T-helper 2 cell treated with Interferon-gamma antibody and Interleukin-4, amounts not matched to agents 100 ng/mL and 5 ng/mL, for 36 hours (primary cell): ENCODE measurements at regions not wholly inside any gene's neighbourhood (a gene's known extent, or its start where the extent isn't known, plus 50 kb on each side); places are given as distances from the start of the nearest gene placed in this dataset.

Experiments
- intact Hi-C: fragments of 100-400 bp; cut with micrococcal nuclease; formaldehyde crosslinking; loops from one replicate; pipeline ENCODE4 v1.15.1; 2023

- intact Hi-C loops, result no loop called here
These were observed 246.5 kb upstream of the PEX5L start for GRCh38 chr3:180283251-180283650.

GRCh38 chr3:180284331-180285110, 247.8 kb upstream of the PEX5L start:
- intact Hi-C loops, result no loop called here

GRCh38 chr3:180287703-180288102, 251.0 kb upstream of the PEX5L start:
- intact Hi-C loops, result no loop called here

- intact Hi-C loops, result no loop called here
These were observed 252.1 kb upstream of the PEX5L start for GRCh38 chr3:180288816-180289215.

GRCh38 chr3:180290300-180290699, 253.6 kb upstream of the PEX5L start:
- intact Hi-C loops, result no loop called here

- intact Hi-C loops, result no loop called here
These were observed 257.7 kb upstream of the PEX5L start for GRCh38 chr3:180294282-180295027.

- intact Hi-C loops, result no loop called here
These were observed 259.1 kb upstream of the PEX5L start for GRCh38 chr3:180295811-180296210.

- intact Hi-C loops, result no loop called here
These were observed 260.2 kb upstream of the PEX5L start for GRCh38 chr3:180296971-180297370.

- intact Hi-C loops, result no loop called here
These were observed 269.4 kb upstream of the PEX5L start for GRCh38 chr3:180306155-180306554.

- intact Hi-C loops, result no loop called here
These were observed 270.0 kb upstream of the PEX5L start for GRCh38 chr3:180306691-180307090.

- intact Hi-C loops, result no loop called here
These were observed 274.5 kb upstream of the PEX5L start for GRCh38 chr3:180311242-180311641.

- intact Hi-C loops, result no loop called here
These were observed 279.6 kb upstream of the PEX5L start for GRCh38 chr3:180316321-180316720.

- intact Hi-C loops, result no loop called here
These were observed 282.5 kb upstream of the TTC14 start for GRCh38 chr3:180319461-180319860.

- intact Hi-C loops, result no loop called here
These were observed 281.3 kb upstream of the TTC14 start for GRCh38 chr3:180320631-180321030.

- intact Hi-C loops, result no loop called here
These were observed 280.4 kb upstream of the TTC14 start for GRCh38 chr3:180321534-180321933.

GRCh38 chr3:180322829-180323228, 279.1 kb upstream of the TTC14 start:
- intact Hi-C loops, result no loop called here

- intact Hi-C loops, result no loop called here
These were observed 277.2 kb upstream of the TTC14 start for GRCh38 chr3:180324791-180325190.

GRCh38 chr3:180325533-180325932, 276.4 kb upstream of the TTC14 start:
- intact Hi-C loops, result no loop called here

- intact Hi-C loops, result no loop called here
These were observed 276.0 kb upstream of the TTC14 start for GRCh38 chr3:180325958-180326357.

- intact Hi-C loops, result no loop called here
These were observed 272.8 kb upstream of the TTC14 start for GRCh38 chr3:180329187-180329586.

- intact Hi-C loops, result no loop called here
These were observed 272.1 kb upstream of the TTC14 start for GRCh38 chr3:180329847-180330246.

- intact Hi-C loops, result no loop called here
These were observed 271.5 kb upstream of the TTC14 start for GRCh38 chr3:180330440-180330839.

GRCh38 chr3:180332608-180333007, 269.4 kb upstream of the TTC14 start:
- intact Hi-C loops, result no loop called here
